ENCODE measurements at regions not wholly inside any gene's neighbourhood (a gene's known extent, or its start where the extent isn't known, plus 50 kb on each side); places are given as distances from the start of the nearest gene placed in this dataset.

- no peak overlapping the region for H3K27ac Mint-ChIP-seq
- Histone ChIP-seq H2AFZ (ENCODE audit: low read length) (no peak overlapping the region), H3K23ac (ENCODE audit: insufficient read length, low read depth, low read length) (no peak overlapping the region), H2AK5ac (ENCODE audit: insufficient read length, low read length) (no peak overlapping the region), H3K9me3 (ENCODE audit: control insufficient read depth, low read depth, low read length) (no peaks in the 10 kb centered on the region), H3K4me1 (ENCODE audit: insufficient read depth, low read length) (no peaks in the 10 kb centered on the region), H3K27me3 (ENCODE audit: insufficient read depth, low read length) (no peaks in the 10 kb centered on the region), H3K23me2 (ENCODE audit: insufficient read length, low read depth, low read length, poor library complexity, severe bottlenecking) (no peaks in the 10 kb centered on the region), H3K18ac (ENCODE audit: insufficient read length, low read depth, low read length) (no peak overlapping the region), H2BK120ac (ENCODE audit: low read depth, low read length, poor library complexity, severe bottlenecking) (no peak overlapping the region), H4K91ac (ENCODE audit: insufficient read length, low read depth, low read length) (no peak overlapping the region), H3K14ac (ENCODE audit: insufficient read depth, low read length) (no peak overlapping the region), H2BK12ac (ENCODE audit: insufficient read length, low read depth, low read length) (no peak overlapping the region), H4K20me1 (ENCODE audit: control insufficient read depth, insufficient read depth, insufficient read length) (no peaks in the 10 kb centered on the region), H4K5ac (ENCODE audit: insufficient read length, low read depth, low read length) (no peak overlapping the region), H3K4ac (ENCODE audit: low read depth, low read length) (no peak overlapping the region), H3K4me2 (ENCODE audit: insufficient read depth, insufficient read length, low read length) (no peak overlapping the region), H2BK5ac (ENCODE audit: insufficient read length, low read length) (no peak overlapping the region), H2BK20ac (ENCODE audit: low read depth, low read length, poor library complexity, severe bottlenecking) (no peak overlapping the region), H3K56ac (ENCODE audit: insufficient read length, low read depth, low read length) (no peak overlapping the region), H4K8ac (replicated peaks; ENCODE audit: insufficient read length, low read depth, low read length) (no peak overlapping the region), H3K27ac (ENCODE audit: insufficient read length, low read depth, low read length) (no peak overlapping the region), H3K9ac (ENCODE audit: extremely low read depth, insufficient read length, low read length) (no peak overlapping the region), H3K79me1 (ENCODE audit: insufficient read depth, low read depth, low read length, poor library complexity, severe bottlenecking) (no peaks in the 10 kb centered on the region), H3K79me2 (ENCODE audit: insufficient read depth, low read length) (no peaks in the 10 kb centered on the region), H2BK15ac (ENCODE audit: low read depth, low read length) (no peak overlapping the region), H3T11ph (ENCODE audit: low read length) (no peak overlapping the region)
- DNase-seq = no peak
- WGBS (ENCODE audit: extremely low coverage, insufficient read length, low lambda C conversion rate) = no CpG with 5 or more reads among the region's 2 CpGs
- peaks cover 1 to 8% (median 4%) of the 10 kb centered on the region in 3 experiments; a peak in 4 of 7 replicates for H3K36me3 Mint-ChIP-seq (ENCODE audit: insufficient read depth in 1 of 3, low read depth in 3 of 3)
- no peaks in the 10 kb centered on the region for H3K4me1 Mint-ChIP-seq
- no peak for TF ChIP-seq CTCF (conservative IDR thresholded peaks at IDR 0.05)
- H3K9me3 Mint-ChIP-seq = peaks cover 3 to 6% of the 10 kb centered on the region in 2 experiments; a peak in 3 of 5 replicates
- H3K27me3 Mint-ChIP-seq (ENCODE audit: low read depth) = no peaks in the 10 kb centered on the region
- H3K4me3 Mint-ChIP-seq = no peak overlapping the region
These were observed 704.8 kb upstream of the RGS18 start for GRCh38 chr1:191453487-191453886.
